ENCODE measurements at regions not wholly inside any gene's neighbourhood (a gene's known extent, or its start where the extent isn't known, plus 50 kb on each side); places are given as distances from the start of the nearest gene placed in this dataset.

- H3K27ac ChIP-seq (ENCODE audit: low read depth in 1 of 2, low read length in 1 of 2), result no peak overlapping the region
- ATAC-seq (ENCODE audit: insufficient read depth, low FRiP score), result no peak
- DNase-seq, result no peak
These were observed 734.8 kb downstream of the MED13L start for GRCh38 chr12:115542656-115543055.

GRCh38 chr12:115541891-115542421 is 735.5 kb downstream of the MED13L start:
- H3K36me3 ChIP-seq (ENCODE audit: control insufficient read depth in 4 of 4, insufficient read depth in 4 of 4, low read length in 4 of 4), result no peaks in the 10 kb centered on the region
- H3K9me3 ChIP-seq (ENCODE audit: control insufficient read depth in 4 of 4, insufficient read depth in 3 of 4, low read length in 3 of 4), result peaks cover 0 to 3% (median 0%) of the 10 kb centered on the region in 4 donors
- TF ChIP-seq CTCF (IDR thresholded peaks at IDR 0.05; ENCODE audit: control extremely low read depth, extremely low read depth), result no peak
- H3K9ac ChIP-seq (ENCODE audit: insufficient read depth in 1 of 2, low read length in 2 of 2), result no peak overlapping the region
- ATAC-seq (ENCODE audit: insufficient read depth, low FRiP score) (no peak), DNase-seq (no peak)
- WGBS, 2 donors, result 87 to 90% methylated on average over 5 of the region's 5 CpGs
- no peaks in the 10 kb centered on the region for H3K4me1 ChIP-seq (ENCODE audit: control insufficient read depth in 5 of 5, insufficient read depth in 5 of 5, low read length in 5 of 5)
- H3K27me3 ChIP-seq (ENCODE audit: control insufficient read depth in 3 of 3, insufficient read depth in 3 of 3, low read length in 2 of 3), result no peaks in the 10 kb centered on the region
- no peak overlapping the region for H3K27ac ChIP-seq (ENCODE audit: low read depth in 1 of 2, low read length in 1 of 2)
- H3K4me3 ChIP-seq, result no peak overlapping the region

More at GRCh38 chr12:115542656-115543055, 734.8 kb downstream of the MED13L start:
- Histone ChIP-seq H3K36me3 (ENCODE audit: control insufficient read depth in 4 of 4, insufficient read depth in 4 of 4, low read length in 4 of 4) (no peaks in the 10 kb centered on the region), H3K9ac (ENCODE audit: insufficient read depth in 1 of 2, low read length in 2 of 2) (no peak overlapping the region), H3K9me3 (ENCODE audit: control insufficient read depth in 4 of 4, insufficient read depth in 3 of 4, low read length in 3 of 4) (peaks cover 0 to 3% (median 0%) of the 10 kb centered on the region in 4 donors), H3K4me3 (no peak overlapping the region), H3K27me3 (ENCODE audit: control insufficient read depth in 3 of 3, insufficient read depth in 3 of 3, low read length in 2 of 3) (no peaks in the 10 kb centered on the region), H3K4me1 (ENCODE audit: control insufficient read depth in 5 of 5, insufficient read depth in 5 of 5, low read length in 5 of 5) (no peaks in the 10 kb centered on the region)
- no peak for TF ChIP-seq CTCF (IDR thresholded peaks at IDR 0.05; ENCODE audit: control extremely low read depth, extremely low read depth)
- 86 to 90% methylated on average over 7 of the region's 7 CpGs for WGBS, 2 donors

GRCh38 chr12:115528466-115528865 is 749.0 kb downstream of the MED13L start:
- H3K36me3 ChIP-seq (ENCODE audit: control insufficient read depth in 4 of 4, insufficient read depth in 4 of 4, low read length in 4 of 4), result no peaks in the 10 kb centered on the region
- no peak overlapping the region for H3K27ac ChIP-seq (ENCODE audit: low read depth in 1 of 2, low read length in 1 of 2)
- 84 to 97% methylated on average over 2 of the region's 2 CpGs for WGBS, 2 donors
- H3K9ac ChIP-seq (ENCODE audit: insufficient read depth in 1 of 2, low read length in 2 of 2), result no peak overlapping the region
- no peak for TF ChIP-seq CTCF (IDR thresholded peaks at IDR 0.05; ENCODE audit: control extremely low read depth, extremely low read depth)
- H3K9me3 ChIP-seq (ENCODE audit: control insufficient read depth in 4 of 4, insufficient read depth in 3 of 4, low read length in 3 of 4), result no peaks in the 10 kb centered on the region
- ATAC-seq (ENCODE audit: insufficient read depth, low FRiP score) (no peak), DNase-seq (no peak)
- H3K4me1 ChIP-seq (ENCODE audit: control insufficient read depth in 5 of 5, insufficient read depth in 5 of 5, low read length in 5 of 5), result no peaks in the 10 kb centered on the region
- no peak overlapping the region for H3K4me3 ChIP-seq
- H3K27me3 ChIP-seq (ENCODE audit: control insufficient read depth in 3 of 3, insufficient read depth in 3 of 3, low read length in 2 of 3), result no peaks in the 10 kb centered on the region
